ENCODE measurements at regions not wholly inside any gene's neighbourhood (a gene's known extent, or its start where the extent isn't known, plus 50 kb on each side); places are given as distances from the start of the nearest gene placed in this dataset.

- intact Hi-C loops (cut with micrococcal nuclease): no loop called here
- H3K36me3 ChIP-seq (ENCODE audit: insufficient read depth, low read length): no peaks in the 10 kb centered on the region
- CTCF ChIA-PET (ENCODE audit: partially characterized antibody): no interaction called here
- no peak overlapping the region for H3K27ac Mint-ChIP-seq
- H3K4me3 Mint-ChIP-seq: no peak overlapping the region
- peaks cover 0 to under 1% of the 10 kb centered on the region in 2 donors for H3K36me3 Mint-ChIP-seq
- H3K4me1 Mint-ChIP-seq: no peaks in the 10 kb centered on the region
- POLR2A ChIA-PET (ENCODE audit: partially characterized antibody): no interaction called here
- H3K27ac ChIP-seq (ENCODE audit: low read depth, low read length): no peak overlapping the region
- H3K4me3 ChIP-seq (ENCODE audit: low read length in 2 of 2): no peak overlapping the region
- no peaks in the 10 kb centered on the region for H3K27me3 Mint-ChIP-seq
- peaks cover 0 to 2% (median 0%) of the 10 kb centered on the region in 8 donors for H3K9me3 Mint-ChIP-seq
- DNase-seq: no peak
- no peaks in the 10 kb centered on the region for H3K27me3 ChIP-seq (ENCODE audit: insufficient read depth, low read length)
- H3K9me3 ChIP-seq (ENCODE audit: control insufficient read depth in 1 of 2, low read length in 2 of 2): no peaks in the 10 kb centered on the region
- H3K4me1 ChIP-seq (ENCODE audit: insufficient read depth, low read length): no peaks in the 10 kb centered on the region
Observed at GRCh38 chrX:74180716-74181115, 123.3 kb upstream of the ZCCHC13 start.

GRCh38 chrX:74179990-74180389 lies 124.0 kb upstream of the ZCCHC13 start:
- POLR2A ChIA-PET (ENCODE audit: partially characterized antibody): no interaction called here

GRCh38 chrX:74179499-74179898 lies 124.5 kb upstream of the ZCCHC13 start:
- no peaks in the 10 kb centered on the region for H3K4me1 Mint-ChIP-seq
- Histone ChIP-seq H3K27ac (ENCODE audit: low read depth, low read length) (no peak overlapping the region), H3K9me3 (ENCODE audit: control insufficient read depth in 1 of 2, low read length in 2 of 2) (no peaks in the 10 kb centered on the region), H3K36me3 (ENCODE audit: insufficient read depth, low read length) (no peaks in the 10 kb centered on the region), H3K4me1 (ENCODE audit: insufficient read depth, low read length) (no peaks in the 10 kb centered on the region), H3K4me3 (ENCODE audit: low read length in 2 of 2) (no peak overlapping the region), H3K27me3 (ENCODE audit: insufficient read depth, low read length) (no peaks in the 10 kb centered on the region)
- CTCF ChIA-PET (ENCODE audit: partially characterized antibody): no interaction called here
- DNase-seq: no peak
- H3K27me3 Mint-ChIP-seq: no peaks in the 10 kb centered on the region
- H3K27ac Mint-ChIP-seq: no peak overlapping the region
- no peak overlapping the region for H3K4me3 Mint-ChIP-seq
- peaks cover 0 to 11% (median 2%) of the 10 kb centered on the region in 8 donors for H3K9me3 Mint-ChIP-seq
- H3K36me3 Mint-ChIP-seq: peaks cover 0 to 7% of the 10 kb centered on the region in 2 donors
- intact Hi-C loops (cut with micrococcal nuclease): no loop called here
- POLR2A ChIA-PET (ENCODE audit: partially characterized antibody): no interaction called here

More at GRCh38 chrX:74179990-74180389, 124.0 kb upstream of the ZCCHC13 start:
- no peaks in the 10 kb centered on the region for H3K4me1 ChIP-seq (ENCODE audit: insufficient read depth, low read length)
- no peaks in the 10 kb centered on the region for H3K27me3 ChIP-seq (ENCODE audit: insufficient read depth, low read length)
- CTCF ChIA-PET (ENCODE audit: partially characterized antibody): no interaction called here
- intact Hi-C loops (cut with micrococcal nuclease): no loop called here
- no peaks in the 10 kb centered on the region for H3K36me3 ChIP-seq (ENCODE audit: insufficient read depth, low read length)
- no peak overlapping the region for H3K27ac Mint-ChIP-seq
- no peaks in the 10 kb centered on the region for H3K4me1 Mint-ChIP-seq
- H3K27me3 Mint-ChIP-seq: no peaks in the 10 kb centered on the region
- H3K4me3 Mint-ChIP-seq: no peak overlapping the region
- H3K27ac ChIP-seq (ENCODE audit: low read depth, low read length): no peak overlapping the region
- H3K4me3 ChIP-seq (ENCODE audit: low read length in 2 of 2): no peak overlapping the region
- DNase-seq: no peak
- H3K36me3 Mint-ChIP-seq: peaks cover 0 to 5% of the 10 kb centered on the region in 2 donors
- peaks cover 0 to 7% (median 0%) of the 10 kb centered on the region in 8 donors for H3K9me3 Mint-ChIP-seq
- no peaks in the 10 kb centered on the region for H3K9me3 ChIP-seq (ENCODE audit: control insufficient read depth in 1 of 2, low read length in 2 of 2)

- Mint-ChIP-seq H3K4me1 (no peaks in the 10 kb centered on the region), H3K27me3 (no peaks in the 10 kb centered on the region), H3K4me3 (no peak overlapping the region), H3K9me3 (peaks cover 0 to 14% (median 4%) of the 10 kb centered on the region in 8 donors), H3K36me3 (peaks cover 0 to 10% of the 10 kb centered on the region in 2 donors), H3K27ac (no peak overlapping the region)
- H3K9me3 ChIP-seq (ENCODE audit: control insufficient read depth in 1 of 2, low read length in 2 of 2): no peaks in the 10 kb centered on the region
- no peak for DNase-seq
- no peaks in the 10 kb centered on the region for H3K4me1 ChIP-seq (ENCODE audit: insufficient read depth, low read length)
- intact Hi-C loops (cut with micrococcal nuclease): no loop called here
- ChIA-PET CTCF (ENCODE audit: partially characterized antibody) (no interaction called here), POLR2A (ENCODE audit: partially characterized antibody) (no interaction called here)
- no peak overlapping the region for H3K4me3 ChIP-seq (ENCODE audit: low read length in 2 of 2)
- no peak overlapping the region for H3K27ac ChIP-seq (ENCODE audit: low read depth, low read length)
- no peaks in the 10 kb centered on the region for H3K36me3 ChIP-seq (ENCODE audit: insufficient read depth, low read length)
- H3K27me3 ChIP-seq (ENCODE audit: insufficient read depth, low read length): no peaks in the 10 kb centered on the region
Observed at GRCh38 chrX:74179071-74179470, 124.9 kb upstream of the ZCCHC13 start.

GRCh38 chrX:74178536-74178935 lies 125.4 kb upstream of the ZCCHC13 start:
- Histone ChIP-seq H3K4me1 (ENCODE audit: insufficient read depth, low read length) (no peaks in the 10 kb centered on the region), H3K4me3 (ENCODE audit: low read length in 2 of 2) (no peak overlapping the region), H3K27me3 (ENCODE audit: insufficient read depth, low read length) (no peaks in the 10 kb centered on the region), H3K36me3 (ENCODE audit: insufficient read depth, low read length) (no peaks in the 10 kb centered on the region), H3K9me3 (ENCODE audit: control insufficient read depth in 1 of 2, low read length in 2 of 2) (no peaks in the 10 kb centered on the region), H3K27ac (ENCODE audit: low read depth, low read length) (no peak overlapping the region)
- Mint-ChIP-seq H3K4me3 (no peak overlapping the region), H3K36me3 (peaks cover 0 to 10% of the 10 kb centered on the region in 2 donors), H3K27ac (no peak overlapping the region), H3K4me1 (no peaks in the 10 kb centered on the region), H3K27me3 (no peaks in the 10 kb centered on the region), H3K9me3 (peaks cover 0 to 17% (median 4%) of the 10 kb centered on the region in 8 donors)
- ChIA-PET CTCF (ENCODE audit: partially characterized antibody) (no interaction called here), POLR2A (ENCODE audit: partially characterized antibody) (no interaction called here)
- intact Hi-C loops (cut with micrococcal nuclease): no loop called here
- no peak for DNase-seq

GRCh38 chrX:74171465-74171864 lies 132.5 kb upstream of the ZCCHC13 start:
- no peaks in the 10 kb centered on the region for H3K27me3 Mint-ChIP-seq
- no peaks in the 10 kb centered on the region for H3K9me3 ChIP-seq (ENCODE audit: control insufficient read depth in 1 of 2, low read length in 2 of 2)
- H3K27me3 ChIP-seq (ENCODE audit: insufficient read depth, low read length): no peaks in the 10 kb centered on the region
- no peak overlapping the region for H3K4me3 ChIP-seq (ENCODE audit: low read length in 2 of 2)
- H3K4me3 Mint-ChIP-seq: no peak overlapping the region
- no peak overlapping the region for H3K27ac ChIP-seq (ENCODE audit: low read depth, low read length)
- ChIA-PET POLR2A (ENCODE audit: partially characterized antibody) (no interaction called here), CTCF (ENCODE audit: partially characterized antibody) (interaction anchor here (1.0 kb wide), 1 partner anchor 37 kb away, joined by 3 read pairs; no protein-coding TSS in a partner anchor)
- no peak overlapping the region for H3K27ac Mint-ChIP-seq
- H3K4me1 Mint-ChIP-seq: no peaks in the 10 kb centered on the region
- no peak for DNase-seq
- peaks cover 0 to 47% (median 28%) of the 10 kb centered on the region in 8 donors for H3K9me3 Mint-ChIP-seq
- no peaks in the 10 kb centered on the region for H3K4me1 ChIP-seq (ENCODE audit: insufficient read depth, low read length)
- intact Hi-C loops (cut with micrococcal nuclease): no loop called here
- no peaks in the 10 kb centered on the region for H3K36me3 ChIP-seq (ENCODE audit: insufficient read depth, low read length)
- H3K36me3 Mint-ChIP-seq: peaks cover 4 to 20% of the 10 kb centered on the region in 2 donors

GRCh38 chrX:74162199-74162598 lies 141.8 kb upstream of the ZCCHC13 start:
- H3K27me3 ChIP-seq (ENCODE audit: insufficient read depth, low read length): no peaks in the 10 kb centered on the region
- no peak for DNase-seq
- H3K36me3 ChIP-seq (ENCODE audit: insufficient read depth, low read length): no peaks in the 10 kb centered on the region
- Mint-ChIP-seq H3K27ac (no peak overlapping the region), H3K9me3 (peaks cover 0 to 2% (median 0%) of the 10 kb centered on the region in 8 donors), H3K36me3 (peaks cover 1 to 9% of the 10 kb centered on the region in 2 donors), H3K4me3 (no peak overlapping the region), H3K4me1 (no peaks in the 10 kb centered on the region), H3K27me3 (no peaks in the 10 kb centered on the region)
- H3K4me1 ChIP-seq (ENCODE audit: insufficient read depth, low read length): no peaks in the 10 kb centered on the region
- intact Hi-C loops (cut with micrococcal nuclease): no loop called here
- H3K27ac ChIP-seq (ENCODE audit: low read depth, low read length): no peak overlapping the region
- ChIA-PET POLR2A (ENCODE audit: partially characterized antibody) (no interaction called here), CTCF (ENCODE audit: partially characterized antibody) (no interaction called here)
- no peaks in the 10 kb centered on the region for H3K9me3 ChIP-seq (ENCODE audit: control insufficient read depth in 1 of 2, low read length in 2 of 2)
- no peak overlapping the region for H3K4me3 ChIP-seq (ENCODE audit: low read length in 2 of 2)

- H3K4me3 ChIP-seq (ENCODE audit: low read length in 2 of 2): no peak overlapping the region
- H3K27ac Mint-ChIP-seq: no peak overlapping the region
- POLR2A ChIA-PET (ENCODE audit: partially characterized antibody): no interaction called here
- intact Hi-C loops (cut with micrococcal nuclease): no loop called here
- H3K36me3 Mint-ChIP-seq: peaks cover 1 to 9% of the 10 kb centered on the region in 2 donors
- H3K9me3 ChIP-seq (ENCODE audit: control insufficient read depth in 1 of 2, low read length in 2 of 2): no peaks in the 10 kb centered on the region
- no peak for DNase-seq
- no peaks in the 10 kb centered on the region for H3K27me3 Mint-ChIP-seq
- H3K9me3 Mint-ChIP-seq: peaks cover 0 to 2% (median 0%) of the 10 kb centered on the region in 8 donors
- no peak overlapping the region for H3K27ac ChIP-seq (ENCODE audit: low read depth, low read length)
- no peaks in the 10 kb centered on the region for H3K4me1 Mint-ChIP-seq
- H3K4me3 Mint-ChIP-seq: no peak overlapping the region
- no peaks in the 10 kb centered on the region for H3K4me1 ChIP-seq (ENCODE audit: insufficient read depth, low read length)
- H3K27me3 ChIP-seq (ENCODE audit: insufficient read depth, low read length): no peaks in the 10 kb centered on the region
- CTCF ChIA-PET (ENCODE audit: partially characterized antibody): no interaction called here
- H3K36me3 ChIP-seq (ENCODE audit: insufficient read depth, low read length): no peaks in the 10 kb centered on the region
Observed at GRCh38 chrX:74160816-74161215, 143.2 kb upstream of the ZCCHC13 start.
